Astrocyte (in vitro differentiated cells and primary cell): ENCODE measurements at regions not wholly inside any gene's neighbourhood (a gene's known extent, or its start where the extent isn't known, plus 50 kb on each side); places are given as distances from the start of the nearest gene placed in this dataset.

Experiments
- EZH2 ChIP-seq: IDR thresholded peaks from 2 replicates; pipeline ENCODE4 v1.6.1; 2012; ENCODE audit warnings: mild to moderate bottlenecking, low read length, inconsistent platforms; ENCODE audit not compliant: insufficient read depth
- TF ChIP-seq, protein P1 (sequence below): IDR thresholded peaks from 2 replicates; pipeline ENCODE4 v1.5.1; 2011; ENCODE audit warnings: low read depth, mild to moderate bottlenecking, inconsistent platforms, low read length, moderate library complexity; ENCODE audit not compliant: insufficient read depth

DNA sequence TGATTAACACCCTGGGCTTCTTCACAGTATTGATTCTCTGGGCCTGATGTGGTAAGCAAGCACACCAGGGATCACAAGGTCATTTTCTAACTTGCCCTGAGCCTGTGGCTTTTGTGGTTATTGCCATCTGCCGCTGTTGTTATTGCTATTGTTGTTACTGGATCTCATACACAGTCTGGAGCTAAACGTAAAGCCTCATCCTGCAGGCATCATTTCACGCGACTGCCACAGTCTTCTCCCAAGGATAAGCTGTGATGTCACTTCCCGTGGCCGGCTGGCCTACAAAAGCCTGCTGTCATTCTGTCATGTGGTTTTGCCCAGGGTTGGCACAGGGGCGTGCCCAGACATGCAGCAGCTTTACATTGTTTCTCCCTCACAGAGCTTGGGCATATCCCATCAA is 154.0 kb upstream of the GPR12 start:
- TF ChIP-seq, protein P1, sequence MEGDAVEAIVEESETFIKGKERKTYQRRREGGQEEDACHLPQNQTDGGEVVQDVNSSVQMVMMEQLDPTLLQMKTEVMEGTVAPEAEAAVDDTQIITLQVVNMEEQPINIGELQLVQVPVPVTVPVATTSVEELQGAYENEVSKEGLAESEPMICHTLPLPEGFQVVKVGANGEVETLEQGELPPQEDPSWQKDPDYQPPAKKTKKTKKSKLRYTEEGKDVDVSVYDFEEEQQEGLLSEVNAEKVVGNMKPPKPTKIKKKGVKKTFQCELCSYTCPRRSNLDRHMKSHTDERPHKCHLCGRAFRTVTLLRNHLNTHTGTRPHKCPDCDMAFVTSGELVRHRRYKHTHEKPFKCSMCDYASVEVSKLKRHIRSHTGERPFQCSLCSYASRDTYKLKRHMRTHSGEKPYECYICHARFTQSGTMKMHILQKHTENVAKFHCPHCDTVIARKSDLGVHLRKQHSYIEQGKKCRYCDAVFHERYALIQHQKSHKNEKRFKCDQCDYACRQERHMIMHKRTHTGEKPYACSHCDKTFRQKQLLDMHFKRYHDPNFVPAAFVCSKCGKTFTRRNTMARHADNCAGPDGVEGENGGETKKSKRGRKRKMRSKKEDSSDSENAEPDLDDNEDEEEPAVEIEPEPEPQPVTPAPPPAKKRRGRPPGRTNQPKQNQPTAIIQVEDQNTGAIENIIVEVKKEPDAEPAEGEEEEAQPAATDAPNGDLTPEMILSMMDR = no peak
- TF ChIP-seq EZH2 = no peak
